Posterior vena cava (tissue), 2 donors: ENCODE measurements at regions not wholly inside any gene's neighbourhood (a gene's known extent, or its start where the extent isn't known, plus 50 kb on each side); places are given as distances from the start of the nearest gene placed in this dataset.

Experiments used
- DNase-seq: peaks from one replicate; pipeline ENCODE4 v3.0.0-alpha.2; 2020; ENCODE audit warnings: low spot score
- intact Hi-C, 2 donors: fragments of 100-400 bp; cut with DNase I; formaldehyde crosslinking; loops; one replicate each; pipeline versions ENCODE4 v1.14.1 to v1.14.2; 2022 to 2023
- donor health status: DM: yes; HTN: yes; CAD: no.
- donor health status: DM: yes; HTN: yes; CAD: no.

- no peak for DNase-seq
- intact Hi-C loops: no loop called here
Observed at GRCh38 chr11:70671083-70671482, 272.8 kb downstream of the CTTN start.

DNA sequence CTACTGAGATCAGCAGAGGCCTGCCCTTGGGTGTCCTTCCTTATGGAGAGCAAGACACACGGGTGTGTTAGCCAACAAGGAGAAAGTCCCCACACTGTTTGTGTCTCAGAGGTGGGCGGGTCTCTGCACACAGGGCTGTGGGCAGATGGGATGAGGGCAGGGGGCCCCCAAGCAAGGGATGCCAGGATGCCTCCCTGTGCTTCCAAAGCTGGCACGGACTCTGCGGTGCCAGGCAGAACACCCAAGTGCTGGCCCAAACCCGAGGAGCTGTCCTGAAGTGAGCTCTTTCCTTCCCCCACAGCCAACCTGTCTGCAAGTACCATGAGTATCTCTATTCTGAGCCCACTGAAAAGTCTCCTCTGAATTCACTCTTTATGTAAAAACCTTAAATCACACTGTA is 273.3 kb downstream of the CTTN start:
- DNase-seq: no peak
- intact Hi-C loops: no loop called here

- DNase-seq: no peak
- intact Hi-C loops: no loop called here
Observed at GRCh38 chr11:70672991-70673653, 274.8 kb downstream of the CTTN start.

GRCh38 chr11:70674605-70675004 is 276.3 kb downstream of the CTTN start:
- intact Hi-C loops: no loop called here
- DNase-seq: no peak

DNA sequence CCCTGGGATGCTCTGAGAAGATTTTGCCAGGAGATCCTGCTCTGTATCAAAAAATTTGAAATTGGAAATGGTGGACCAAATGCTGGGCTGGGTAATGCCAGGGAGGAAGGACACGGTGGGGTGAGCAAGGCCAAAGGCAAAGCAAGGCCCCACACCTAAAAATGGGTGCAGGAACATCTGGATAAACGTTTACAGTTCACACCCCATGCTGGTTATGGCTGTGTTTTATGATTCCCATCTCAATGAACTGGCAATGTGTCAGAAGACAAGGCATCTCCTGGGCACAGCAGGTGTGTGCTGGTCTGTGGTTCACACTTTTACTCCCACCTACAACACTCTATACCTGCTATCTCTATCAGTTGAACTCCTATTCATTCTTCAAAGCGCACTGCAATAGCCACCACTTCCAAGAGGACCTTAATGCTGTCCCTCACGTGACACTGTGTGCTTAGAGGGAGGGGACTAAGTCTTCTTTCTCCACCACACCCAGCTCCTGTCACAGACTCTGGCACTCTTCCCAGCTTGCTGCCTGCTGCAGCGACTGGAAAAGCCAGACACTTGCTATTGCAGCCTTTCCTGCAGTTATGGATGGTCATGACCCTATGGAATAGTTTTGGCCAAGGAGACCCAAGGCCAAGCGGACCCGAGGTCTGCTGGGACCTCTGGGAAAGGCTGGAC is 277.5 kb downstream of the CTTN start:
- no peak for DNase-seq
- intact Hi-C loops: no loop called here

- intact Hi-C loops: no loop called here
Observed at GRCh38 chr11:70677232-70677916, 279.0 kb downstream of the CTTN start.

GRCh38 chr11:70678931-70679900 is 280.9 kb downstream of the CTTN start:
- no peak for DNase-seq
- intact Hi-C loops: no loop called here

More at GRCh38 chr11:70677232-70677916, 279.0 kb downstream of the CTTN start:
- no peak for DNase-seq

DNA sequence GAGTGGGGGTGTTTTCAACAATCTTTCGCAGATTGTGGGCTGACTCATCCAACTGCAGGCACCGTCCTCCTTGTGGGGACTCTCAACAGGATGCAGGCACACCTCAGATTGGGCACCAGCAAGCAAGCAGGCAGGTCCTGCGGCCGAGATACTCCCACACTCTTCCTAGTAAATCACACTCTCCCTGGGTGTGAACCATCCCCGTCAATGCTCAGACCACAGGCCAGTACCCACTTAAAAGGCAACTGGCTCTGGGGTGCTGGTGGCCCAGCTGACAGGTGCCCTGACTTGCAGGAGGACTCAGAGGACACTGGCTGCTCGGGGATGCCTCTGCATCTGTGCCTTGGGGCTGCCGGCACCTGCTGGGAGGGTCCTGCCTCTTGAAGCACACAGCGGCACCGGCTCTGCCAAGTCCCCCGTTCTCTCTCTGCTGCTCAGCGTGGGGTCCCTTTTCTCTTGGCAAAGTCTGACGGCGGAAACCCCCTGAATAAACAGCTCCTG is 282.5 kb downstream of the CTTN start:
- intact Hi-C loops: loop anchor here in 1 of 2 donors (10.0 kb wide), 1 partner anchor 76 kb away; no protein-coding TSS in a partner anchor
- DNase-seq: no peak

GRCh38 chr11:70682056-70682455 is 283.7 kb downstream of the CTTN start:
- DNase-seq: no peak
- intact Hi-C loops: loop anchor here in 1 of 2 donors (10.0 kb wide), 1 partner anchor 77 kb away; no protein-coding TSS in a partner anchor

- DNase-seq: no peak
- intact Hi-C loops: loop anchor here in 1 of 2 donors (10.0 kb wide), 1 partner anchor 78 kb away; no protein-coding TSS in a partner anchor
Observed at GRCh38 chr11:70682760-70683159, 284.4 kb downstream of the CTTN start.

- intact Hi-C loops: loop anchor here in 1 of 2 donors (10.0 kb wide), 1 partner anchor 83 kb away; no protein-coding TSS in a partner anchor
Observed at GRCh38 chr11:70687716-70688115, 289.4 kb downstream of the CTTN start.

DNA sequence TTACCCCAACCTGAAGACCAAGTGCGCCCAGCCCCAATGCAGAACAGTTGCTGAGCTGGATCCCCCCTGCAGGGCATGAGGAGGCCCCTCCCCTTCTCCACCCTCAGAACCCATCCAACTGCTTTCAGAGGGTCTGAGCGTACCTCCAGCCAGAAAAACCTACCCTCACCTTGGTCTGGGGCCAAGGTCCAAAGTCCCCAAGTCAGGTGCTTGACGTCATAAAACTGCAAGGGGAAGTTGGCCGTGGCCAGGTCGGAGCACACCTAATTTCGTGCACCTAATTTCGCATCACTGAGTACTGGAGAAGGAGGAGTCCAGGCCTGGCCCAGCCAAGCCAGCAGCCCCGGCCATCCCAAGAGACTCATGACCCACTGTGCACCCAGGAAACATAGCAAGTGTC is 289.8 kb downstream of the CTTN start:
- DNase-seq: no peak
- intact Hi-C loops: loop anchor here in 1 of 2 donors (10.0 kb wide), 1 partner anchor 83 kb away; no protein-coding TSS in a partner anchor

More at GRCh38 chr11:70687716-70688115, 289.4 kb downstream of the CTTN start:
- DNase-seq: no peak

DNA sequence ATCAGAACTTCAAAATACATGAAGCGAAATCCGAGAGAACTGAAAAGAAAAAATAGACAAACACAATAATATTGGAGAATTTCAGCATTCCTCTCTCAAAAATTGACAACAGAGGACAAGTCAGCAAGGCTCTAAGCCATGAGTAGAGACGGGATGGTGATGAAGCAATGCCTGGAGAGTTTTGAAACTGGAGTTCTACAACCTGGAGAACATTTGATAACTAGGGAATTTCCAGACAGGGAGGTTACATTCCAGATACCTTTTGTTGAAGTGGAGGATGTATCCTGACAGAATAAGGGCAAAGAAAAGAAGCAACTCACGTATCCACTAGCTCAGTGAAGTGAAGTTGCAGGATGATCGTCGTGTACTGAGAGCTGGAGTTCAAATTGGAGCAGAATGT is 291.4 kb downstream of the CTTN start:
- DNase-seq: no peak
- intact Hi-C loops: loop anchor here in 1 of 2 donors (10.0 kb wide), 1 partner anchor 85 kb away; no protein-coding TSS in a partner anchor

DNA sequence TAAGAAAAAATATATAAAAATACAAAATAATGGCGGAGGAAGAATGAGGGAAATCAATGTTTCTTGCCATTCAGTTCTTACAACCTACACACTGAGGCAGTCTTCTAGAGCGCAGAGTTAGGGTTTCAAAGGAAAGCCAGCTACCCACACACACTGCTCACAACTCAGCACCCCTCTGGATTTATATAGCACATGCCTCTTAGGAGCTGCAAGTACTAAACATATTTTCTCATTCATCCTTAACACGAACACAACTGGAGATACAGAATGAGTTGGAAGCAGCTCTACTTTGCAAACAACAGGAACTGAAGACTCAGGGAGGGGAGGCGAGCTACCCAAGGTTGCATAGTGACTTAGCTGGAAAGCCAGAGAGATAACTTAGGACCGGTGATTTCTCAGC is 293.8 kb downstream of the CTTN start:
- no peak for DNase-seq
- intact Hi-C loops: no loop called here

DNA sequence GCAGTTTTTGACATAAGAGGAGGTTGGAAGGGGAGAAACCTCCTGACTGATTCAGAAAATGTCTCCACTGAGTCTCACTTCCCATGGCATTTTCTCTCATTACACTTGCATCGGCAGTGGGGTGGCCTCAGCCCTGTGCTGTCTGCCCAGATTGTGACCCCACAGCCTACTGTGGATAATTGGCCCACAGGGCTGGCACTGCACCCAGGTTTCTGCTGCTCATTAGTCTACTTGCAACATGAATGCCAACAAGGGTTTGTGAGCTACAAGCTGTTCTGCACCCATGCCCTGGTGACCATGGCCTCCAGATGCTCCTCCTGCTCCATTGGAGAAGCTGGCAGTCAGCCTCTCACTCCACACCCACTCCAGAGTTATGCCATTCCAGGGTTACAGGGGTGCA is 296.0 kb downstream of the CTTN start:
- DNase-seq: no peak
- intact Hi-C loops: no loop called here

DNA sequence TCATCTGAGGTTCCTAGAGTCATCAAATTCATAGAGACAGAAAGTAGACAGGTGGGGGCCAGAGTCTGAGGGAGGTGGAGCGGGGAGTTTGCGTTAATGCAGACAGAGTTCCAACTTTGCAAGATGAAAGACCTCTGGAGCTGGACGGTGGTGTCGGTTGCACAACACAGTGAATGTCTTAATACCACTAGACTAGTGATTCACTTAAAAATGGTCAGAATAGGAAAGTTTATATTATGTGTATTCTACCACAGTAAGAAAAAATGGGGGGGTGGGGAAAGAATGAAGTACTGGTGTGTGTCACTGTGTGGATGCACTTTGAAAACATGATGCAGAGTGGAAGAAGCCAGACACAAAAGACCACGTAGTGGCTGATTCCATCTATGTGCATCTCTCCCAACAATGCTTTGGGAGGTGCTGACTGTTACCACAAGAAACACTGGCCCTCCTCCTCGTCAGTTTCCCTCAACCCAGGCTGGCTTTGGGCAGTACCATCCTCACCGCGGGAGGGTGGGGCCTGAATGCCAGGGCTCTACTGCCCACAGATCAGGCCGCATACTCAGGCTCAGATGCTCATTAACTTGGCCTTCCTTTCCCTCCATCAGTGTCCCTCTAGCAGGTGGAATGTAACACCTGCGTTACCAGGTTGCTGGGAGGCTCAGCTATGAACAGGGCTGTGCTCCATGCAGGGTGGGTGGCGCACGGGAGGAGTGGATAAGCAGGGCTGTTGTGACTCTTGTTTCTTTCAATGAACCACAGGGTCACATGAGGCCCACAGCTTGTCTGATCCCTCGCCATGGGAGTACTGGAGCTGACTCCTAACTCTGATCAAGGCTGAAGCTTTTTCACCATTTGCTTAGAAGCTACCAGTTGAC is 297.0 kb downstream of the CTTN start:
- intact Hi-C loops: no loop called here
- DNase-seq: no peak

GRCh38 chr11:70696076-70696475 is 297.7 kb downstream of the CTTN start:
- intact Hi-C loops: no loop called here

DNA sequence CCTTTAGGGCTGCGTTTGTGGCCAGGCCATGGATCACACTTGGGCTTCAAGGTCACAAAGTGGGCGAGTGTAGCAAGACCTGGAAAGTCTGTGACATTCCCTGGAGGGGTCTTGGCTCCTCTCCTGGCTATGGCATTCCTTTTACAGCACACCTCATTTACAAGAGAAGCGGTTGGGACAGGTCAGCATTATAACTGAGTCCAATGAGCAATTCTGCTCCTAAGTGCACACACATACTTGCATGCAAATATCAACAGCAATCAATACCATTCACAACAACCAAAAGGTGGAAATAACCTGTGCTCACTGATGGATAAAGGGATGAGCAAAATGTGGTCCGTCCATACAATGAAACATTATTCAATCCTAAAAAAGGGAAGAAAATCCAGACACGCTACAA is 298.2 kb downstream of the CTTN start:
- intact Hi-C loops: no loop called here
- no peak for DNase-seq

More at GRCh38 chr11:70696076-70696475, 297.7 kb downstream of the CTTN start:
- no peak for DNase-seq
